ENCODE measurements at regions not wholly inside any gene's neighbourhood (a gene's known extent, or its start where the extent isn't known, plus 50 kb on each side); places are given as distances from the start of the nearest gene placed in this dataset.

DNA sequence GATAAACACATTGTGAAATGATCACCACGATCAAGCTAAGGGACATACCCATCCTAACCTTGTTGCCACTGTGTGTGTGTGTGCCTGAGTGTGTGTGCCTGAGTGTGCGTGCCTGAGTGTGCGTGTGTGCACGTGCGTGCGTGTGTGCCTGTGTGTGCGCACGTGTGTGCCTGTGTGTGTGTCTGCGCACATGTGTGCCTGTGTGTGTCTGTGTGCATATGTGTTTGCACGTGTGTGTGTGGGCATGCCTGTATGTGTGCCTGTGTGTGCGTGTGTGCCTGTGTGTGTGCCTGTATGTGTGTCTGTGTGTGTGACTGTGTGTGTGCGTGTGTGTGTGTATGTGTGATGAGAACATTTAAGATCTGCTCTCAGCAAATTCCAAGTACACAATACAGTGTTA lies 244.1 kb upstream of the DPP6 start:
- TF ChIP-seq POLR2A (IDR thresholded peaks at IDR 0.05; ENCODE audit: low read depth, low read length) (no peak), TAF1 (IDR thresholded peaks at IDR 0.05; ENCODE audit: borderline replicate concordance, low read depth, low read length) (no peak), POLR2AphosphoS5 (IDR thresholded peaks at IDR 0.05; ENCODE audit: low read depth, low read length) (no peak)
